HG03354 (cell line): ENCODE measurements at regions not wholly inside any gene's neighbourhood (a gene's known extent, or its start where the extent isn't known, plus 50 kb on each side); places are given as distances from the start of the nearest gene placed in this dataset.
"Not testable (repeated sequence)": the region's sequence is repeated elsewhere in the genome, so short reads cannot be mapped to it uniquely, and the experiment has no call there.

Source experiments
- ATAC-seq: cut with Tn5 transposase; IDR thresholded peaks from one replicate; pipeline ENCODE4 v1.9.1; 2021; ENCODE audit warnings: mild to moderate bottlenecking; ENCODE audit not compliant: unreplicated experiment, poor library complexity, severe bottlenecking

DNA sequence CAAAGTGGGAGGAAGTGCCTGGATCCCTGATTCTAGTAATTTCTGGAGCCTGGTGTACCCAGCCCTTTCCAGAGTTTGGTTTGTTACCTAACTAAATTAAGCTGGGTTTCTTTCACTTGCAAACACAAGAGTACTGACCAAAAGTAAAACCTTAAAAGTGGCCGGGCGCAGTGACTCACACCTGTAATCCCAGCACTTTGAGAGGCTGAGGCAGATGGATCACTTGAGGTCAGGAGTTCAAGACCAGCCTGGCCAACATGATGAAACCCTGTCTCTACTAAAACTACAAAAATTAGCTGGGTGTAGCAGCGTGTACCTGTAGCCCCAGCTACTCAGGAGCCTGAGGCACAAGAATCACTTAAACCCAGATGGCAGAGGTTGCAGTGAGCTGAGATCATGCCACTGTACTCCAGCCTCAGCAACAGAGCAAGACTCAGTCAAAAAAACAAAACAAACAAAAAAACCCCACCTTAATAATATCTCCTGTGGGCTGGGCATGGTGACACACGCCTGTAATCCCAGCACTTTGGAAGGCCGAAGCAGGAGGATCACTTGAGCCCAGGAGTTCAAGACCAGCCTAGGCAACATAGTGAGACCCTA lies 78.0 kb upstream of the BLID start:
- not testable (repeated sequence) for ATAC-seq

DNA sequence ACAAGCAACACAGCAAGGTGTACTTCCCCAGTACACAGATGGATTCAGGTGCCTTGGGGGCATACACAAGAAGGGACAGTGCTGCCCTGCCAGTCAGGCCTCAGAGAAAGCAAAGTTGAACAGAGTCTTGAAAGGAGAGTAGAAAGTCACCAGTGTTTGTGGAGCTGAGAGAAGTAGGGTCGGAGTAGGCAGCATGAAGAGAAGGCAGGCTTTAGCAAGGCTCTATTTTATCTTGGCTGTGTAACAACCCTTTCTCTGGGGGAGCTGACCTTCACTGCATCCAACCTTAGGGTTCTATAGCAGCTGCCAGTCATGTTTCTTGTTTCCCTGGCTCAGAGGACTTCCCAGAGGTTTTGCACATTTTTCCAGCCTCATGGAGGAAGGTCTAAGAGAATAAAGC lies 77.4 kb upstream of the BLID start:
- ATAC-seq, result no peak

DNA sequence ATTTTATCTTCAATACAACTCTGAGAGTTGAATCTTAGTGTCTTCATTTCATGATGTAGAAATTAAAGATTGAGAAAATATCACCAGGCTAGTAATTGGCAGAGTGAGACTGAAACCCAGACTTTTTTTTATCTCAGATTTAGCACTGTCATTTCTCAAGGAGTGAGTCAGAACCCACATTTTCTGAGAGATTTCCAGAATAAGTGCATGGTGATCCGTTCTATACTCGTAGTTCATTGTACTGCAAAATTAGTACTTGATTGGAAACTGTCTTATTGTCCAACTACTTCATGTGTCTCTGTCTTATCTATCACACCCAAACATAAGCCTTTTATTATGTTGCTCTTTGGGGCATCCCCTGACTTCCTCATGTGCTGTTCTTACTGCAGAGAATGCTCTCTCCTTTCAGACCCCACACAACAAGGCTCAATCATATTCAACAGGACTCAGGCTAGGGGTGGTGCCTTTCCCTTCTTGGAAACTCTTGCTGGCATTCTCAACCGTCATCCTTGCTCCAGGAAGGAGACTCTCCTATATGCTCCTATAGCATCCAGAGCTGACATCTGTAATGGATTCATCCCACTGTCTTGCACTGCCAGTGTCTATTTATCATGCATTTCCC lies 76.7 kb upstream of the BLID start:
- ATAC-seq, result peak; percentile 44

DNA sequence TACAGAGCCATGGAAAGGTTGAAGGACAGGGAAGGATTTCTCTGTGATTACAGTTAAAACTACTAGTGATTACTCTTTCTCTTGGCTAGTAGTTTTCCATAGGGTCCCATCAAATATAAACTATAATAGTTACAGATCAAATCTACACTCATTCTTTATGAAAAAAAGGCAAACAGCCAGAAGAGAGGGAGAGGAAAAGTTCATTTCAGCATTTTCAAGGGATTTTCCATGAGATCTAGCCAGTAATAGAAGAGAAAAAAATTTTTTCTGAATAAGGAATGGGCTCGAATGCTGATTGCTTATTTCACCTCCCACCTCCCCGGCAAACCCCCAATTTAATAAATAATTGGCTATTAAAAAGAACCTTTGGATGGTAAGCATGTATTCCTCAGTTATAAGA lies 74.8 kb upstream of the BLID start:
- ATAC-seq, result no peak

DNA sequence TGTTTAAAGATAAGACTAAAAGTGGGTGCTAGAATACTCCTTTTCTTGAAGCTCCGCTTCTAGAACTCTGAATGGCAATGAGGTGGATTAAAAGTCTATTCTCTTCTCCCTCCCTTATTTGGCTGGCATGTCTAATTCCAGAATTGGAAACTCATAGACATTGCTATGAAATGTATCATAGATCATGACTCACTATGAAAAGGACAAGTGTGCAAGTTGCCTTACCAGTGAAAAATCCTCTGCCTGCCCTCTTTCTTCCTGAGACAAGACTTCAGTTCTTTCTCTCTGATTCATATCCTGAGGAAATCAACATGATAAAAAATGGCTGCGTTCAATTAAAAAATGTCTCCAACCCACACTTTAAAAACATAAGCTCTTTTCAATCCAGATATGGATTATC lies 73.2 kb upstream of the BLID start:
- ATAC-seq, result no peak

DNA sequence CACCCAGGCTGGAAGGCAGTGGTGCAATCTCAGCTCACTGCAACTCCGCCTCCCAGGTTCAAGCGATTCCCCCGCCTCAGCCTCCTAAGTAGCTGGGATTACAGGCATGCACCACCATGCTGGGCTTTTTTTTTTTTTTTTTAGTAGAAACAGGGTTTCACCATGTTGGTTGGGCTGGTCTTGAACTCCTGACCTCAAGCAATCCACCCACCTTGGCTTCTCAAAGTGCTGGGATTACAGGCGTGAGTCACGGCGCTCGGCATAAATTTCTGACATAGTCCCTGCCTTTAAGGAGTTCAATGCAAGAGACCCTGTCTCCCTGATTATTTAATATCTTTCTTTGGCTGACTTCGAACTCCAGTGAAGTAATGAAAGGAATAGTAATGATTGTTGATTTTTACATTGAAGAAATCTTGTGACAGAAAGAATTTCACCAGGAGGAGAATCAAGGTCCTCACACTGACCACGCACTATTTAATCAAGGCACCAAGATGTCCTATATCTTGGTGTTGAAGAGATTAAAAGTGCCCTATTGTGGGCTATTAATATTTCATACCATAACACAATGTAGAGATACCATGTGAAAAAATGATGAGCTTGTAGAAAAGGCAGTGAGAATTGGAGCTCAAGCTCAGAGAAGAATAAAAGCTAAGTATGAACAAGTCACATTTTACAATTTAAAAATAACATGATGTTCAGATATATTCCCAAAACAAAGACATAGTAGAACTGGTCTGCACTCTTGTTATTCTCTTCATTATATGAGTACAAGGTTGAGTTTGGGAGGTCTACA lies 71.6 kb upstream of the BLID start:
- ATAC-seq, result no peak

DNA sequence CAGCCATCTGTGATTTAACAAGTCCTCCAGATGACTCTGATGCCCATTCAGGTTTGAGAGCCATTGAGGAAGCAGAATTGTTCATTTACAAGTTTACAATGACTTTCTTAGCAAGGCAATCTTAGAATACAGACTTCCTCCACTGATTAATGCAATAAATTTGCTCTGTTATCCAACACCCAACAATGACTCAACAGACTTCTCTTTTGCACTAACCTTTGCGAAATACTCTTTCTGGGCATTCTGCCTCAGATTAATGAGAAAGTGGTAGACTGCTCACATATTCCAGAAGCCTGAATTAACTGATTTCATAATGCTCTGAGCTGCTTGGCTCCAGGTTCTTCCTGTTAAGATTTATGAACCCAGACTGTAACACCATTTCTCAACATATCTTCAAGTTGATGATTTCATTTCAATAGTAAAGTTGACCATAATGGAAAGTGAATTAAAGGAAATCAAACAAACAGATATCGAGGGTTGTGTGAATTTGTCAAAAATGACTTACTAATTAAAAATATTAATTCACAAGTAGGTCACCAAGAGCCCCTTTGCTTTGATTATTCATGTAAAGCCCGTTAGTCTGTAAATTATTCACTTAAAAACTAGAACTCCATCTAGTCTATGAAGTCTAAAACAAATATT lies 70.5 kb upstream of the BLID start:
- no peak for ATAC-seq

DNA sequence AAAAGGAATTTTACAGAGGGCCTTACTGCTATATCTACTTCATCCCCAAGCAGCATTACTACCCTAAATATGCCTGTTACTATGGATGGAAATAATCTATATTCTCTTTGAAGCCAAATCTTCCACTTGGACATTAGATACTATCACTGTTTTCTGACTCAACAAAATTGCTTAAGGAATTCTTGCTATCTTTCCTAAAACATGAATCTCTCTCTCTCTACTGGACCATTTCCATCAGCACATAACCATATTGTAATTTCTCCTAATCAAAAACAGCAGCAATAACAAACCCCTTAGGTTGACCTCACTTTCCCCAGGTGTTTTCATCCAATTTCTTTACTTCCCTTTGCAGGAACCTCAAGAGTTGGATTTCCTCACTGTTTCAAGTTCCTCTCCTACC lies 67.9 kb upstream of the BLID start:
- ATAC-seq, result no peak

DNA sequence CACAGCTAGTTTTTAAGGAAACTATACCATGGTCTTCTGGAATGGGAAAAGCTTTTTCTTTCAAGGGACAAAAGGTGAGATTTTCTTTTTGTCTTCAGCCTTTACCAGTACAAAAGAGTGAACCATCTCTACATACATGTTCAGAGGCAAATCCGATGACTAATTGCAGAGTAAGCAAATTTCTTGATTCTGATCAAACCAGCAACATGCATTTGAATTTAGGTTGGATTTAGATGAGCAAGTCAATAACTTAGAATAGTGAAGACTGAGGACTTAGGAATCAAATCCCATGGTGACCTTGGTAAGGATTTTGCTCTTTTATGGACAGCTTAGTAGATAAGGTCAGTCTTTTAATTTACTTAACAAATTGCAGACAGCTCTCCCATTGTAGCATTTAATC lies 65.9 kb upstream of the BLID start:
- no peak for ATAC-seq

DNA sequence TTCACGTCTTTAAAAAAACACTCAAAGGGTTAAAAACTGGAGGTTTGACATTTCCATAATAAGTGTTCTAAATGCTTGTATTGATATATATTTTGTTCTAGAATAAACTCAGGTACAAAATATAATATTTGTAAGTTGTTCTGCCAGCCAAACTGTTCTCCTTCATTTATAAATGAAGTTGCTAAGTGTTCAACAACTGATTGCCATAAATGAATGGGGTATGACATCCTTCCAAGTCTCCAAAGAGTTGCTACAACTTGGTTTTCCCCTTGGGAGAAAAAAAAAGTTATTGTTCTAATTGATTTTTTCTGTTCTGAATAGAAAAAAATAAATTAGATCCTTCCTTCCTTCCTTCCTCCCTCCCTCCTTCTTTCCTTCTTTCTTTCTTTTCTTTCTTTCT lies 65.4 kb upstream of the BLID start:
- ATAC-seq, result no peak

DNA sequence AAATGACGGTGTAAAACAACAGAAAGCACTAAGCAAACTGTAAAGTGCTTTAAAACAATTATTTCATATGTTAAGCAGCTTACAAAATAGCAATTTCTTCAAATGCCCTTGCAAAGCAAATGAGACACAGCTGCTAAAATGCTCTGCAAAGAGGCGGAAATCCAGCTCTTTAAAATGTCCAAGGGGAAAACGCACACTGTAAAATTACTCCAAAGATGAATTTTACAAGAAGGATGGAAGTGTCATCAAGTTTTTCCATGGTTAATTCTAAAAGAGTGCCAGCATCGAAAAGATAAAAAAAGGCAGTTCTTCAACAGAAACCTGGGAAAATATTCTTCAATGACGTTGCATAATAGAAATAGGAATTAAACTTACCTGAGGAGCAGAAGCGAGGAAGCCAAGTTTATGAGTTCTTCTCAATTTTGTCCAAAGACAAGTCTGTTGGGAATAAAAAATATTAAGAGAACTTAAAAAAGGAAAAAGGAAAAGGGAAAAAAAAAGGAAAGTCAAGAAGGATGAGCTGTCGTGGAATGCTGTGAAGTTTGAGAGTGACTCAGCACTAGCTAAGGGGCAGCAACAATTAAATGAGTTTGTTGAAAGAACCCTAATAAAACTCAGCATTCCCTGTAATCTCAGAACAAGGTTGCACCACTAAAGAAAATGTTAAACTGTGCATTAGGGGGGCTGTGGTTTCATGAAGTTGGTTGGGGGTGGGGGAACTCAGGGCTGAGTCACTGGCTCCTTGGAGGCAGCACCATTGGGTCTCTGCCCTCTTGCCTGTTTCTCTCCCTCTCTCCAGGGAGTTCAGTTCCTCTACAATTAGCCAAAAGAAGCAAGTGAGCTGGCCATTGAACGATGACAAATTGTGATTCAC lies 64.2 kb upstream of the BLID start:
- ATAC-seq, result no peak

DNA sequence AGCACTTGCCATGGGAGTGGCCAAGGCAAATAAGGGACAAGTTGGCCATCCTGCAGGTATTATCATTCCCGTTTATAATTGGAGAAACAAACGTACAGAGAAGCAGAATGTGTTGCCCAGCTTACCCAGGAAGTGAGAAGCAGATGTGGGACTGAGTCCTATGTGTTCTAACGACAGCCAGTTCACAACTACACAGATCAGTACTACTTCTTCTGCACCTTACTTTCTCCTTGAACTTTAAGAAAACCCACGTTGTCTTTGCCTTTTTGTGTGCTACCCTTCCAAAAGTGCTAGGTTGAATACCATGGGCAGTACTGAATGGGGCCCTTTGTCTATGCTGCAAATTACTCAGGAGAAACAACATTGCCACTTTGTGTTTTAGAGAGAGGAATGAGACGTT lies 62.8 kb upstream of the BLID start:
- ATAC-seq, result no peak

DNA sequence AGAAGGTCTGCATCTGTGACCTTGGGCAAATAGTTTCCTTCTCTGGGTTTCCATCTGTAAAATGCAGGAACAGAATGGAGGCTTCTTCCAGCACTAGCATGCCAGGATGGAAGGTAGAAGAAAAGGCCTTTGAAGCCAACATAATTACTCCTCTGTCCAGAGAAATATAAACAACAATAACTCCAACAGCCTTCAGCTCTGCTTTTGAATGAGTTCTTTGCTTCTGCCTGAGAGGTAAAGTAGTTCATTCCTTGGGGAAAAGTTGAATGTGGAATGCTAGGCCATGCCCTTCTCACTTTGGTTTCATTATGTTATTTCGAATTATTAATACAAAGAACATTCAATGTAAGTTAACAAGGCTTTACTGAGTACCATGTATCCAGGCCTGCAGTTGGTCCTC lies 61.2 kb upstream of the BLID start:
- ATAC-seq, result no peak

DNA sequence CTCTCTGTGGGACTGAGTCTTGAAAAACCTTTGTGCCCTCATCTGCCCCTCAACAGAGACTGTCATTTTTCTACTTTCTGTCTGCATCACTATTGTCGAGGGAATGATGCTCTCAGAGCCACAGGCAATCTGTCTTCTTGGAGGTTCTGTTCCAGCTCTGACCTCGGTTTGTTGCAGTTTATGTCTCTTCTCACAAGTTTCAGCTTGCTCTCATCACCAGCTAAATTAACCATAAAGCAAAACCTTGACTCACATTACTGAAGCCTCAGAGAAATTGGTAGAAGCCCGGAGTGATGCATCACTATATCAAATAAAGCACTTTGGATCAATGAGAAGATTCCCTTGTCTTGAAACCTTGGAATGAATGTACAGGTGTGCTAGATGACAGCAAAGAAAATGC lies 60.6 kb upstream of the BLID start:
- no peak for ATAC-seq

DNA sequence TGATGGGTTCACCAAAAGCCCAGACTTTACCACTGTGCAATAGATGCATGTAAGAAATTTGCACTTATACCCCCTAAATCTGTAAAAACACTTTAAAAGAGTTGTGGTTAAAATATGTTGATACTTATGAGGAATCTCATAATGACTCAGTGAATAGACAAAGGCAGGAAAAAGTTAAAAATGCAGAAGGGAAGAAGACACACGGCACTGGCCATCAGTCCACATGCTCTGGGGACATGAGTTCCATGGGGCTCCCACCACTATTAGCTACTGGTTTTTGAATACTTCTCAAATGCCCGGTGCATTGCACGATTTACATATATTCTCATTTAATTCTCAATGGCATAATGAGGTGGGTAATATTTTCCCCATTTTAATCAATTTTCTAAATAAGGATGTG lies 59.3 kb upstream of the BLID start:
- ATAC-seq, result no peak

DNA sequence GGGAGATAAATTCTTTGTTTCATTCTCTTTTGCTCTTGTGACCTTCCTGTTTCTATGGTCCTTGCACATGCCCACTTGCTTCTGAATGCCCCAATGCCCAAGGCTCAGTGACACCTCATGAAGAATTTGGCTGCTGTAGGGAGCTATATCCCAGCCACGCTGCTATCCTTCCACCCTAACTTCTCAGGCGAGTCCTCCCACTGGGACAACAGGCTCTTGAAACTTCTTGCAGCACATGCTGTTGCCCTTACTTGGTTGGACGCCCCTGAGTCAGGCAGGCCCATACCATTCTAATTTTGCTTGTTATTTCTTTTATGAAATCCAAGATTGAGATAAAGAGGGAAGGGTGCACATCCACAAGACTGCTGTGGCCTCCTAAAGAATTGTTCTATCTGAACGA lies 57.6 kb upstream of the BLID start:
- ATAC-seq, result no peak

DNA sequence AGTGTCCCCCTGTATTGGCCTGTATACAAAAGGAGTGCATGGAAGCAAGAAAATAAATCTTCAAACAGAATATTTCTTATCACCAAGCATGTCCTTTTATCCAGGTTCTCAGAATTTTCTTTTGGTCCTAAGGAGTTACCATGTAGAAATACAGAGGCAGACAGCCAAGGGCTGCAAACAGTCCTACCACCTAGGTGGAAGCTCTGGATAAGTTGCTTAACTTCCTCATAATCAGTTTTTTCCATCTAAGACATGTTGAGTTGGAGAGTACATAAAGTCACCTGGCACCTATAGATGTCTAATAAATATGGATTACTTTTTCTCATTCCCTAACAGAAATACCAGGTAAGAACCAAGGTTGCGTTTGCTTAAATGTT lies 57.0 kb upstream of the BLID start:
- ATAC-seq, result no peak

DNA sequence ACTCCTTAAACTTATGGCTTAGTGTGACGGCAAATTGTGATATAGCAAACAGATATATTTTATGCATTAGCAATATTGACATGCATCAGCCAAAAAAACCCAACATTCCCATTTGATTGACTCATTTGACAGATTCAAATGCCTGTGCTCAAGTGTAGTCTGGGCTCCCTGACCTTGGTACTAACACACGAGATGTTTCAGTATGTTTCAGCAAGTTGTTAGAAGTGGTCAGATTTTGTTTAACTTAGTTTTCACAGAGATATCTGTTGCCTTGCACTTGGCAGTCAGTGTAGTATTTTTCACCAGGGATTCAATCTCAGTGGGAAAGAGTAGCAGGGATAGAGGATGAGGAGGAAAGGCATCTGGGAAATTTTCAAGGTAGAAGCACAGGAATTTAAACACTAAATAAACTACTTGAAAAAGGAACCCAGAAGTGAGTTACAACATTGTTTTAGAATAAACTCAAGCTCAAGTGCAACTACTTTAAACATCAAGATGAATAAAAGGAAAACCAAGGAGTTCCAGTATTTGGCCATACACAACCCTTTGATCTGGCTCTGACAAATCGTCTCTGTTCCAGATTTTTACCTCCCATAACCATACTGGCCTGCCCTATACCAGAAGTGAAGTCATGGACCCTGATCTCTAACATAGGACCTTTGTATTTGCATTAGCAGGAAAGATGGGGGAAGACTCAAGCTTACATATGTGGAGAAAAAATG lies 56.5 kb upstream of the BLID start:
- ATAC-seq, result no peak

DNA sequence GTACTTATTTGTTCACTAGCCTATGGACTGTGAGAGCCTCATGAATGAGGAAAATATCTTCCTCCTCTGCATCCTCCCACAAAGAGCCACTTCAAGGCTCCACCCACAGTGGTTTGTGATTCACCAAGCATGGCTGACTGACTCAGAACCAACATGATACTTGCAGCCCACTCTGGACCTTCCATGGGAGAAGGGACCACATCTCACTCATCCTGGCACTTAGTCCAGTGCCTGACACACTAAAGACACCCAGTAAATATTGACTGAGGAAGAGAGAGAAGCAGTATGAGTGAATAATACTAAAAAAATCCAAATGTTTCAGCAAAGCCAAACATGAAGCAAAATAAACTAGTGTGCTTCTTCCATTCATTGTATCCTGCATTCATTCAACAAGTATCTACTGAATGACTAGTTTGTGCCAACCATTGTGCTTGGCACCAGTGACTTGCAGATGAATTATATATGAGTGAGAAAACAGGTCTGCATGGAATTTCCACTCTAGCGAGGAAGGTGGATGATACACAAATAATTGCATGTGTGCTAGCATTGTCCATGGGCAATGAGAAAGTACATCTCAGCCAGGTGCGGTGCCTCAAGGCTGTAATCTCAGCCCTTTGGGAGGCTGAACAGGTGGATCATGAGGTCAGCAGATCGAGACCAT lies 54.9 kb upstream of the BLID start:
- ATAC-seq, result no peak
